Neural progenitor cell (in vitro differentiated cells): ENCODE measurements at regions not wholly inside any gene's neighbourhood (a gene's known extent, or its start where the extent isn't known, plus 50 kb on each side); places are given as distances from the start of the nearest gene placed in this dataset.

Source experiments
- CTCF ChIP-seq: fragments of 200-600 bp; sonication (generic); IDR thresholded peaks from 2 replicates; pipeline ENCODE4 v1.5.1; 2017; ENCODE audit warnings: antibody characterized with exemption, mild to moderate bottlenecking
- EZH2 ChIP-seq: fragments of 200-600 bp; sonication (generic); IDR thresholded peaks from 2 replicates; pipeline ENCODE4 v1.6.1; 2017; ENCODE audit warnings: antibody characterized with exemption, mild to moderate bottlenecking, moderate library complexity
- EZH2phosphoT487 ChIP-seq: fragments of 200-600 bp; sonication (generic); IDR thresholded peaks from 2 replicates; pipeline ENCODE4 v1.6.1; 2017; ENCODE audit warnings: antibody characterized with exemption

- TF ChIP-seq CTCF (no peak), EZH2phosphoT487 (no peak), EZH2 (no peak)
These were observed 217.2 kb upstream of the UMPS start for GRCh38 chr3:124512881-124513609.
